BLaER1 (cell line): ENCODE measurements at regions not wholly inside any gene's neighbourhood (a gene's known extent, or its start where the extent isn't known, plus 50 kb on each side); places are given as distances from the start of the nearest gene placed in this dataset.

Source experiments
- H3K27ac ChIP-seq: shearing (Covaris generic); formaldehyde crosslinking; 2 replicates; pipeline ENCODE4 v1.8.1; 2022
- H3K27me3 ChIP-seq: shearing (Covaris generic); formaldehyde crosslinking; 2 replicates; pipeline ENCODE4 v1.8.1; 2022
- H3K36me3 ChIP-seq: shearing (Covaris generic); formaldehyde crosslinking; 2 replicates; pipeline ENCODE4 v1.8.1; 2022
- H3K4me1 ChIP-seq: shearing (Covaris generic); formaldehyde crosslinking; 2 replicates; pipeline ENCODE4 v1.8.1; 2022
- H3K4me2 ChIP-seq: shearing (Covaris generic); formaldehyde crosslinking; 2 replicates; pipeline ENCODE4 v1.8.1; 2022
- H3K4me3 ChIP-seq: shearing (Covaris generic); formaldehyde crosslinking; 2 replicates; pipeline ENCODE4 v1.8.1; 2022
- H3K9ac ChIP-seq: shearing (Covaris generic); formaldehyde crosslinking; 2 replicates; pipeline ENCODE4 v1.8.1; 2022
- H3K9me3 ChIP-seq: shearing (Covaris generic); formaldehyde crosslinking; 2 replicates; pipeline ENCODE4 v1.8.1; 2022
- H4K20me1 ChIP-seq: shearing (Covaris generic); formaldehyde crosslinking; 2 replicates; pipeline ENCODE4 v1.8.1; 2022
- Cebpa-rat ChIP-seq: shearing (Covaris generic); IDR thresholded peaks from 2 replicates; pipeline ENCODE4 v1.8.1; 2022

DNA sequence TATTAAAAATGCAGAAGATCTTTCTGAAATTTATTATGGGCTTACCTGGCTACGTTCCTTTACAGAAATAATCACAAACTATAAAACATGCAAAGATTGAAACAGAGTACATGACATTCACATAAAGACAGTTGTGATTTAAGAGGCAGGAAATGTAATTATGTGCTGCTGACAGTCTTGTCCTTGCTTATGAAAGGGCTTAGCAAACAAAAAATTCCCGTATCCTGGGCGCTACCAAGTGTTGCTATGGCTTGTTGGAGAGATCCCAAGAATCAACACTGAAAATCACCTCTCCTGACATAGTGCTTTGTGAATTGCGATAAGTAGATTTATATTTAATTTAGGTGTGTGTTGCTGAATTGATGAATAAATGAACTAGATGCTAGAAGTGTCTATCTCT is 352.5 kb upstream of the C9orf72 start:
- no peak overlapping the region for H3K4me3 ChIP-seq
- H3K27ac ChIP-seq = no peak overlapping the region
- no peak overlapping the region for H3K9ac ChIP-seq
- H3K4me1 ChIP-seq = no peaks in the 10 kb centered on the region
- no peaks in the 10 kb centered on the region for H3K36me3 ChIP-seq
- H3K27me3 ChIP-seq = no peaks in the 10 kb centered on the region
- H3K4me2 ChIP-seq = no peak overlapping the region
- TF ChIP-seq Cebpa-rat = no peak
- no peaks in the 10 kb centered on the region for H3K9me3 ChIP-seq
- no peaks in the 10 kb centered on the region for H4K20me1 ChIP-seq

DNA sequence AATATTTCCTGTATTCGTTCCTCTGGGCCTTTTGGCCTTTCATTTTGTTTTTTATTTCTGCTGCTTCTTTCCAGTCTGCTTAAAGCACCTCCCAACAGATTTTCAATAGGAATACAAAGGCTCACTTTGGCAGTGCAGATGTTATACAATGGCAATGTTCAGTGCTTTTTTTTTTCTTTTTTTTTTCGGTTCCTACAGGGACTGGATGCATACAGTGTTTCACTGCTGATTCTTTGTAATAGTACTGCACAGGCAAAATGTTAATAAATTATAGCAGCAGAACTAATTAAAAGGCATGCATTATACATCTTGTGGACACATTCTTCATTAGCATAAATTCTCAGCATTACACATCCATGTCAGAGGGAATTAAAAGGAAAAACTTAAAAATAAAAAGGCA is 356.6 kb upstream of the C9orf72 start:
- no peaks in the 10 kb centered on the region for H3K4me1 ChIP-seq
- no peaks in the 10 kb centered on the region for H3K9me3 ChIP-seq
- TF ChIP-seq Cebpa-rat = no peak
- no peak overlapping the region for H3K4me2 ChIP-seq
- no peaks in the 10 kb centered on the region for H4K20me1 ChIP-seq
- H3K9ac ChIP-seq = no peak overlapping the region
- H3K27ac ChIP-seq = no peak overlapping the region
- no peaks in the 10 kb centered on the region for H3K27me3 ChIP-seq
- no peak overlapping the region for H3K4me3 ChIP-seq
- H3K36me3 ChIP-seq = no peaks in the 10 kb centered on the region

- no peak overlapping the region for H3K27ac ChIP-seq
- no peak for TF ChIP-seq Cebpa-rat
Measured at GRCh38 chr9:27933210-27934025, 360.1 kb upstream of the C9orf72 start.

GRCh38 chr9:27934471-27934870 is 361.2 kb upstream of the C9orf72 start:
- Histone ChIP-seq H3K4me1 (no peaks in the 10 kb centered on the region), H3K4me3 (no peak overlapping the region), H3K36me3 (no peaks in the 10 kb centered on the region), H3K9me3 (no peaks in the 10 kb centered on the region), H3K9ac (no peak overlapping the region), H3K27ac (no peak overlapping the region), H3K27me3 (no peaks in the 10 kb centered on the region), H4K20me1 (no peaks in the 10 kb centered on the region), H3K4me2 (no peak overlapping the region)
- no peak for TF ChIP-seq Cebpa-rat

More at GRCh38 chr9:27933210-27934025, 360.1 kb upstream of the C9orf72 start:
- Histone ChIP-seq H3K4me2 (no peak overlapping the region), H4K20me1 (no peaks in the 10 kb centered on the region), H3K4me1 (no peaks in the 10 kb centered on the region), H3K36me3 (no peaks in the 10 kb centered on the region), H3K9me3 (no peaks in the 10 kb centered on the region), H3K27me3 (no peaks in the 10 kb centered on the region), H3K9ac (no peak overlapping the region), H3K4me3 (no peak overlapping the region)

GRCh38 chr9:27939186-27939585 is 365.9 kb upstream of the C9orf72 start:
- no peak overlapping the region for H3K27ac ChIP-seq
- H3K36me3 ChIP-seq = no peaks in the 10 kb centered on the region
- TF ChIP-seq Cebpa-rat = no peak
- H3K27me3 ChIP-seq = no peaks in the 10 kb centered on the region
- no peak overlapping the region for H3K4me2 ChIP-seq
- no peak overlapping the region for H3K4me3 ChIP-seq
- H4K20me1 ChIP-seq = no peaks in the 10 kb centered on the region
- H3K9ac ChIP-seq = no peak overlapping the region
- no peaks in the 10 kb centered on the region for H3K9me3 ChIP-seq
- H3K4me1 ChIP-seq = no peaks in the 10 kb centered on the region

- H3K9me3 ChIP-seq = no peaks in the 10 kb centered on the region
- no peak overlapping the region for H3K4me3 ChIP-seq
- no peak overlapping the region for H3K9ac ChIP-seq
- H4K20me1 ChIP-seq = no peaks in the 10 kb centered on the region
- no peaks in the 10 kb centered on the region for H3K36me3 ChIP-seq
- no peaks in the 10 kb centered on the region for H3K27me3 ChIP-seq
- H3K4me1 ChIP-seq = no peaks in the 10 kb centered on the region
- no peak overlapping the region for H3K27ac ChIP-seq
- H3K4me2 ChIP-seq = no peak overlapping the region
- no peak for TF ChIP-seq Cebpa-rat
Measured at GRCh38 chr9:27940535-27940934, 367.3 kb upstream of the C9orf72 start.

- no peaks in the 10 kb centered on the region for H3K36me3 ChIP-seq
- no peak for TF ChIP-seq Cebpa-rat
- no peaks in the 10 kb centered on the region for H4K20me1 ChIP-seq
- no peak overlapping the region for H3K4me3 ChIP-seq
- no peaks in the 10 kb centered on the region for H3K27me3 ChIP-seq
- H3K4me2 ChIP-seq = no peak overlapping the region
- H3K27ac ChIP-seq = no peak overlapping the region
- no peak overlapping the region for H3K9ac ChIP-seq
- no peaks in the 10 kb centered on the region for H3K9me3 ChIP-seq
- no peaks in the 10 kb centered on the region for H3K4me1 ChIP-seq
Measured at GRCh38 chr9:27943501-27943900, 370.2 kb upstream of the C9orf72 start.

GRCh38 chr9:27945386-27945785 is 372.1 kb upstream of the C9orf72 start:
- H3K36me3 ChIP-seq = no peaks in the 10 kb centered on the region
- no peaks in the 10 kb centered on the region for H3K27me3 ChIP-seq
- no peak overlapping the region for H3K4me3 ChIP-seq
- H3K4me2 ChIP-seq = no peak overlapping the region
- no peak overlapping the region for H3K9ac ChIP-seq
- no peak overlapping the region for H3K27ac ChIP-seq
- no peaks in the 10 kb centered on the region for H3K9me3 ChIP-seq
- no peak for TF ChIP-seq Cebpa-rat
- H3K4me1 ChIP-seq = no peaks in the 10 kb centered on the region
- H4K20me1 ChIP-seq = no peaks in the 10 kb centered on the region

DNA sequence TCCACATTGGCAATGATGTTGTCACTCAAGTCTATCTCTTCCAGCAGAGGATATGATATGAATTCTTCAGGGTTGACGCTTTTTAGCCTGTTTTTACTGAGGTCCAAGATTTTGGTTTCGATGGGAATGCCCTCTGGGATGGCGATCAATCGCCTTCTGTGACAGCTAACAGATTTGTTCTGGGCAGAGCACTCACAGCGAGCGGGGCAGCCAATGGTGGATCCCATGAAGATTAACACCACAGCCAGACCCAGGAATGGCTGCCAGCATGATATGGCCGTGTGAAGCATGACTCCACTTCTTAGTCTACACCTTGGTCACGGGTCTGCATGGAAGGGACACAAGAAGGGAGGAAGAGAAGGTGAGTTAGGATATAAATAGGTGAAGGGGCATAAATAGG is 377.1 kb upstream of the C9orf72 start:
- no peak overlapping the region for H3K9ac ChIP-seq
- no peak overlapping the region for H3K4me3 ChIP-seq
- H3K36me3 ChIP-seq = no peaks in the 10 kb centered on the region
- no peaks in the 10 kb centered on the region for H3K9me3 ChIP-seq
- no peaks in the 10 kb centered on the region for H3K4me1 ChIP-seq
- no peaks in the 10 kb centered on the region for H4K20me1 ChIP-seq
- H3K27me3 ChIP-seq = no peaks in the 10 kb centered on the region
- H3K4me2 ChIP-seq = no peak overlapping the region
- TF ChIP-seq Cebpa-rat = no peak
- no peak overlapping the region for H3K27ac ChIP-seq

DNA sequence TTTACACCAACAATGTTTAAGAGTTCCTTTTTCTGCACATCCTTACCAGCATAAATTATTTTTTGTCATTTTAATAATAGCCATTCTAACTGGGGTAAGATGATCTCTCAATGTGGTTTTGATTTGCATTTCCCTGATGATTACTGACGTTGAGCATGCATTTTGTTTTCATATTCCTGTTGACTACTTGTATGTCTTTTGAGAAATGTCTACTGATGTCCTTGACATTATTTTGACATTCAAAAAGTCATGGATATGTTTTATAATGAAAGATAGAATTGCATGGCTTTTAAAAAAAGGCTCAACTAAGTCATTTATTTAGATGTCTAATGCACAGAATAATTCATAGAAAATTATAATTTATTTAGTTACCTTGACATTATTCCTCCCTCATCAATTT is 381.6 kb upstream of the C9orf72 start:
- no peaks in the 10 kb centered on the region for H3K36me3 ChIP-seq
- H3K4me2 ChIP-seq = no peak overlapping the region
- H3K27me3 ChIP-seq = no peaks in the 10 kb centered on the region
- no peak overlapping the region for H3K9ac ChIP-seq
- H4K20me1 ChIP-seq = no peaks in the 10 kb centered on the region
- H3K27ac ChIP-seq = no peak overlapping the region
- no peak overlapping the region for H3K4me3 ChIP-seq
- no peaks in the 10 kb centered on the region for H3K4me1 ChIP-seq
- no peak for TF ChIP-seq Cebpa-rat
- H3K9me3 ChIP-seq = no peaks in the 10 kb centered on the region

DNA sequence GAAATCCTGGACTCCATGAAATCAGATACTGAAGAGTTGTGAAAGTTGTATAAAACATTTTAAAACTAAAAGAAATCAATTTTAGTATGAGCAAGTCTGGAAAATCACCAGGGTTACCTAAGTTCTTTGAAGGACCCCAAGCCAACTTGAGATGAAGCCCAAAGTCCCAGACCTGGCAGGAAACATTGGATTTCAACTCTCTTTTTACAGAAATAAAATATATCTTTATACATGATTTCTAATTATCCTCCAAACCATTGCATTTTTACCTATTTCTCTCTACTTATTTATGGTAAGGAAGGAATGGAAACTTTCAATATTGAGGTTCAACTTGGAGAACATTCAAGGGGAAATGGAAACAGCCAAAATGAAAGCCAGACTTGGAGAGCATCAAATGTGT is 390.6 kb upstream of the C9orf72 start:
- Histone ChIP-seq H3K4me3 (no peak overlapping the region), H3K4me2 (no peak overlapping the region), H3K4me1 (no peaks in the 10 kb centered on the region), H3K27me3 (no peaks in the 10 kb centered on the region), H3K9ac (no peak overlapping the region), H3K27ac (no peak overlapping the region), H3K36me3 (no peaks in the 10 kb centered on the region), H4K20me1 (no peaks in the 10 kb centered on the region), H3K9me3 (no peaks in the 10 kb centered on the region)
- TF ChIP-seq Cebpa-rat = no peak
